Nephron progenitor cell (in vitro differentiated cells): ENCODE measurements at regions not wholly inside any gene's neighbourhood (a gene's known extent, or its start where the extent isn't known, plus 50 kb on each side); places are given as distances from the start of the nearest gene placed in this dataset.
A peak's percentile ranks its signal among the peaks of the same experiment; 100 is the strongest.

Source experiments
- DNase-seq: peaks from one replicate; pipeline ENCODE4 v3.0.0; 2021
- H3K27ac Mint-ChIP-seq: 2 replicates; pipeline ENCODE4 v1.8.0; 2021; ENCODE audit warnings: mild to moderate bottlenecking, moderate library complexity, mixed read lengths
- H3K27me3 Mint-ChIP-seq: 2 replicates; pipeline ENCODE4 v1.8.0; 2021; ENCODE audit warnings: mild to moderate bottlenecking, low read depth, mixed read lengths; ENCODE audit not compliant: poor library complexity
- H3K36me3 Mint-ChIP-seq: 2 replicates; pipeline ENCODE4 v1.8.0; 2021; ENCODE audit warnings: low read depth, mixed read lengths
- H3K4me1 Mint-ChIP-seq: 2 replicates; pipeline ENCODE4 v1.8.0; 2021; ENCODE audit warnings: mixed read lengths
- H3K4me3 Mint-ChIP-seq: 2 replicates; pipeline ENCODE4 v1.8.0; 2021; ENCODE audit warnings: mild to moderate bottlenecking, moderate library complexity, mixed read lengths
- H3K9me3 Mint-ChIP-seq: 2 replicates; pipeline ENCODE4 v1.8.0; 2021; ENCODE audit warnings: mild to moderate bottlenecking, moderate library complexity, mixed read lengths
- TF ChIP-seq, protein P1 (sequence below): fragments of 200-600 bp; sonication (generic); IDR thresholded peaks from 2 replicates; pipeline ENCODE4 v1.5.0; 2021; ENCODE audit warnings: antibody characterized with exemption

DNA sequence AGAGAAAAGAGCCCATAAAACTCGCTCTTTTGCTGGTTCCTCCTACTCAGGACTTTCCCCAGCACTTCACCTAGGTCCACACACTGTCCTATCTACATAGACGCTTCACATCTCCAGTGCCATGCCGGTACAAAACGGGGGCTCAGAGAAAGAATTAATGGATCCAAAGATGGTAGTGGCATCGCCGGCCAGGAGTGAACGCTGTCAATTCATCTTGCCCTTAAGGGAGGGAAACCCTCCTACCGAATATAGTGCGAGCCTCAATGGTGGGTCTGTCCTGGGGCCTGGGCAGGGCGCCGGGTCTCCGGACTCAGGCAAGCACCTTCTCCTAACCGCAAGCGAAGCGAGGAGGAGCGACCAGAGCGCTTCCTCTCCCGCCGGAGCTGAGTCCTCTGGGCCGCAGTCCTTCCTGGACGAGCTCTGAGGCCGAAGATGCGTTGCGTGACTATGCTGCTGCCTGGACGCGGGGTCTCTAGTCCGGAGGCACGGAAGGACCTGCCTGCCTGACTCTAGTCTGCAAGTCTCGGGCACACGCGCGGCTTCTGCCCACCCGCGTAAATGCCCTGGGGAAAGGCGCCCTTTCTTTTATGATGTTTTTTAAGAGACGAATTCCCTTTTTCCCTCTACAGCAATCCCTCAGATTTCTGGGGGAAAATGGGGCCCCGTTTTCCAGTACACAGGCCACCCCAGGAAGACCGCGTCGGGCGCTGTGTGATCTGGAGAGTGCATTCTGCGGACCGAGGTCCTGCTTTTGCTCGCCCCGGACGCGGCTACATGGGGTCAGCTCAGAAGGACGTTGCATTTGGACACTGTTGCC lies 100.1 kb upstream of the PRDM1 start:
- Mint-ChIP-seq H3K4me3 (peak overlapping the region; percentile 73), H3K36me3 (peaks cover 11% of the 10 kb centered on the region), H3K4me1 (peaks cover 37% of the 10 kb centered on the region), H3K27me3 (peaks cover 38% of the 10 kb centered on the region), H3K27ac (no peak overlapping the region), H3K9me3 (peaks cover 11% of the 10 kb centered on the region)
- DNase-seq = peak; percentile 50
- TF ChIP-seq, protein P1, sequence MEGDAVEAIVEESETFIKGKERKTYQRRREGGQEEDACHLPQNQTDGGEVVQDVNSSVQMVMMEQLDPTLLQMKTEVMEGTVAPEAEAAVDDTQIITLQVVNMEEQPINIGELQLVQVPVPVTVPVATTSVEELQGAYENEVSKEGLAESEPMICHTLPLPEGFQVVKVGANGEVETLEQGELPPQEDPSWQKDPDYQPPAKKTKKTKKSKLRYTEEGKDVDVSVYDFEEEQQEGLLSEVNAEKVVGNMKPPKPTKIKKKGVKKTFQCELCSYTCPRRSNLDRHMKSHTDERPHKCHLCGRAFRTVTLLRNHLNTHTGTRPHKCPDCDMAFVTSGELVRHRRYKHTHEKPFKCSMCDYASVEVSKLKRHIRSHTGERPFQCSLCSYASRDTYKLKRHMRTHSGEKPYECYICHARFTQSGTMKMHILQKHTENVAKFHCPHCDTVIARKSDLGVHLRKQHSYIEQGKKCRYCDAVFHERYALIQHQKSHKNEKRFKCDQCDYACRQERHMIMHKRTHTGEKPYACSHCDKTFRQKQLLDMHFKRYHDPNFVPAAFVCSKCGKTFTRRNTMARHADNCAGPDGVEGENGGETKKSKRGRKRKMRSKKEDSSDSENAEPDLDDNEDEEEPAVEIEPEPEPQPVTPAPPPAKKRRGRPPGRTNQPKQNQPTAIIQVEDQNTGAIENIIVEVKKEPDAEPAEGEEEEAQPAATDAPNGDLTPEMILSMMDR = no peak

GRCh38 chr6:105985098-105985815 lies 100.9 kb upstream of the PRDM1 start:
- DNase-seq = no peak
- H3K4me3 Mint-ChIP-seq = peak overlapping the region; percentile 73
- TF ChIP-seq, protein P1 = no peak
- H3K4me1 Mint-ChIP-seq = peaks cover 34% of the 10 kb centered on the region
- no peak overlapping the region for H3K27ac Mint-ChIP-seq
- peaks cover 18% of the 10 kb centered on the region for H3K9me3 Mint-ChIP-seq
- H3K36me3 Mint-ChIP-seq = peaks cover 14% of the 10 kb centered on the region
- peaks cover 38% of the 10 kb centered on the region for H3K27me3 Mint-ChIP-seq

DNA sequence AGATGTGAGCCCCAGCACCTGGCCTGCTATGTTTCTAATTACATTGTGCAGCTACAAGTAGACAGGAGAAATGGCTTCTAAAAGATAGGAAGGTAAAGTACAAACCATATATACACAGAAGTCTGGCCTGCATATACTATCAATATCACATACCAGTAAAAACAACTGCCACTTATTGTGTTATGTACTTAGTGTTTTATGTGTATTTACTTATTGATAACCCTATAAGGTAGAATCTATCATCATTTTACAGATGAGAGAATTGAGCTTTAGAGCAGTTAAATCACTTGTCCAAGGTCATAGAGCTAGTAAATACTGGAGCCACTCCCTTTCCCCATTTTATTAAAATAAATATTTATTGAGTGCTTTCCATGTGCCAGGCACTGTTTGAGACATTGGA lies 102.4 kb upstream of the PRDM1 start:
- Mint-ChIP-seq H3K27ac (no peak overlapping the region), H3K4me3 (no peak overlapping the region), H3K36me3 (peaks cover 14% of the 10 kb centered on the region), H3K27me3 (peaks cover 43% of the 10 kb centered on the region), H3K4me1 (peaks cover 29% of the 10 kb centered on the region), H3K9me3 (peaks cover 24% of the 10 kb centered on the region)
- DNase-seq = no peak
- TF ChIP-seq, protein P1 = no peak

GRCh38 chr6:105982761-105983540 lies 103.2 kb upstream of the PRDM1 start:
- peaks cover 25% of the 10 kb centered on the region for H3K4me1 Mint-ChIP-seq
- peaks cover 43% of the 10 kb centered on the region for H3K27me3 Mint-ChIP-seq
- DNase-seq = no peak
- H3K27ac Mint-ChIP-seq = no peak overlapping the region
- TF ChIP-seq, protein P1 = no peak
- peaks cover 24% of the 10 kb centered on the region for H3K9me3 Mint-ChIP-seq
- no peak overlapping the region for H3K4me3 Mint-ChIP-seq
- peaks cover 14% of the 10 kb centered on the region for H3K36me3 Mint-ChIP-seq

DNA sequence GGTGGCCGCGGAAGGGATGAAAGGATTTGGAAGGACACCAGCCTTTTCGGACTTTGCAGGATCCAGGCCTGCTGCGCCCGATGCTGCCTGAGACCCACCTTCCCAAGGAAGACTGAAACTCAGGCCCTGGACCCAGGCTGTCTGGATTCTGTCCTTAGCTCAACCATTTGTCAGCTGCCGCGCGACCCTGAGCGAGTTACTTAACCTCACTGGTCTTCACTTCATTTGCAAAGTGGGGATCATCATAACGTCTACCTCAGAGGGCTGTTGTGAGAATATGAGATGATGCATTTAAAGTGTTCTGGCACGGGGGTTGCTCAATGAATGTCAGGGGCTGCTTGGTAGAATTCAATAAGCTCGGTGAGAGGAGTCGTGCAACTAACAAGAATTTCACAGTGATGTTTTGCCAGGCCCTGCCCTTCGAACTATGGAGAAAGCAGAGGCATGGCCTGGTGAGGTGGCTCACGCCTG lies 104.2 kb upstream of the PRDM1 start:
- DNase-seq = no peak
- H3K4me3 Mint-ChIP-seq = peak overlapping the region; percentile 70
- peaks cover 14% of the 10 kb centered on the region for H3K4me1 Mint-ChIP-seq
- H3K36me3 Mint-ChIP-seq = peaks cover 14% of the 10 kb centered on the region
- H3K9me3 Mint-ChIP-seq = peaks cover 24% of the 10 kb centered on the region
- no peak overlapping the region for H3K27ac Mint-ChIP-seq
- TF ChIP-seq, protein P1 = no peak
- peaks cover 40% of the 10 kb centered on the region for H3K27me3 Mint-ChIP-seq
